B cell (primary cell): ENCODE measurements at regions not wholly inside any gene's neighbourhood (a gene's known extent, or its start where the extent isn't known, plus 50 kb on each side); places are given as distances from the start of the nearest gene placed in this dataset.

Source experiments
- CTCF ChIP-seq: fragments of 200-600 bp; IDR thresholded peaks from one replicate; pipeline ENCODE4 v1.8.0; 2022; ENCODE audit warnings: antibody characterized with exemption, mild to moderate bottlenecking
- EZH2 ChIP-seq: IDR thresholded peaks from 2 replicates; pipeline ENCODE4 v1.6.1; 2012; ENCODE audit warnings: borderline replicate concordance, low read depth, mild to moderate bottlenecking, moderate library complexity, low read length; ENCODE audit not compliant: insufficient read depth, poor library complexity, severe bottlenecking

DNA sequence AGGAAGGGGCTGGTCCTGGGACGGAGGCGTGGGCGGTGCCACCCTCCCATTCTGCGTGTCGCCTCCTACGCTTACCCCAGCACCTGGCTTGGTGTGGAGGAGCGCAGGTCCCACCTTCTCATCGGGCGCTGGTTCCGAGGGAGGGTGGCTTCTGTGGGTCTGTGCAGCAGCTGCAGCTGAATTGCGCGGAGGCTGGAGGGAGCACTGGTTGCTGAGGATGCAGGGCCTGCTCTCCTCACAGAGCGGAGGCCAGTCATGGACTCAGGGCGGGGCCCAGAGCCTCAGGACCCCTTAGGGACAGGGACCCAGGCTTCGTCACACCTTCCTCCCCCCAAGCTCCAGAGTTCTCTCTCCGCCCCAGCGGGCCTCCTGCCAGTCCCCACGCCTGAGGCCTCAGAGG, 127.8 kb upstream of the MAP3K4 start:
- TF ChIP-seq CTCF: no peak
- no peak for TF ChIP-seq EZH2
